GM18517 (cell line): ENCODE measurements at regions not wholly inside any gene's neighbourhood (a gene's known extent, or its start where the extent isn't known, plus 50 kb on each side); places are given as distances from the start of the nearest gene placed in this dataset.
"Not testable (repeated sequence)": the region's sequence is repeated elsewhere in the genome, so short reads cannot be mapped to it uniquely, and the experiment has no call there.

Source experiments
- ATAC-seq: cut with Tn5 transposase; IDR thresholded peaks from one replicate; pipeline ENCODE4 v1.9.1; 2021; ENCODE audit warnings: mild to moderate bottlenecking, moderate library complexity; ENCODE audit not compliant: unreplicated experiment

- ATAC-seq = no peak
Observed at GRCh38 chr1:186775881-186776560, 52.7 kb upstream of the PLA2G4A start.

GRCh38 chr1:186775036-186775435 lies 53.7 kb upstream of the PLA2G4A start:
- ATAC-seq = no peak

- ATAC-seq = peak; percentile 71
Observed at GRCh38 chr1:186772228-186772627, 56.5 kb upstream of the PLA2G4A start.

GRCh38 chr1:186770421-186770820 lies 58.3 kb upstream of the PLA2G4A start:
- no peak for ATAC-seq

GRCh38 chr1:186768906-186769305 lies 59.8 kb upstream of the PLA2G4A start:
- peak; percentile 85 for ATAC-seq

GRCh38 chr1:186765446-186765845 lies 63.3 kb upstream of the PLA2G4A start:
- ATAC-seq = no peak

GRCh38 chr1:186763107-186763506 lies 65.6 kb upstream of the PLA2G4A start:
- peak; percentile 61 for ATAC-seq

- ATAC-seq = no peak
Observed at GRCh38 chr1:186762653-186763052, 66.1 kb upstream of the PLA2G4A start.

- peak; percentile 63 for ATAC-seq
Observed at GRCh38 chr1:186761358-186761757, 67.4 kb upstream of the PLA2G4A start.

GRCh38 chr1:186760446-186760845 lies 68.3 kb upstream of the PLA2G4A start:
- no peak for ATAC-seq

- ATAC-seq = not testable (repeated sequence)
Observed at GRCh38 chr1:186758896-186759606, 69.7 kb upstream of the PLA2G4A start.

- no peak for ATAC-seq
Observed at GRCh38 chr1:186757851-186758250, 70.9 kb upstream of the PLA2G4A start.

- ATAC-seq = no peak
Observed at GRCh38 chr1:186754542-186755145, 74.1 kb upstream of the PLA2G4A start.

- no peak for ATAC-seq
Observed at GRCh38 chr1:186753241-186753640, 73.0 kb upstream of the PTGS2 start.

- no peak for ATAC-seq
Observed at GRCh38 chr1:186750257-186750656, 70.0 kb upstream of the PTGS2 start.

- ATAC-seq = no peak
Observed at GRCh38 chr1:186749820-186750219, 69.6 kb upstream of the PTGS2 start.

- ATAC-seq = no peak
Observed at GRCh38 chr1:186747661-186748060, 67.4 kb upstream of the PTGS2 start.

GRCh38 chr1:186745531-186746146 lies 65.4 kb upstream of the PTGS2 start:
- no peak for ATAC-seq

GRCh38 chr1:186741640-186742039 lies 61.4 kb upstream of the PTGS2 start:
- no peak for ATAC-seq

- no peak for ATAC-seq
Observed at GRCh38 chr1:186740324-186740723, 60.1 kb upstream of the PTGS2 start.

- peak; percentile 7 for ATAC-seq
Observed at GRCh38 chr1:186739515-186739914, 59.3 kb upstream of the PTGS2 start.

GRCh38 chr1:186738926-186739325 lies 58.7 kb upstream of the PTGS2 start:
- ATAC-seq = peak; percentile 64
